GM06990 (cell line): ENCODE measurements at regions not wholly inside any gene's neighbourhood (a gene's known extent, or its start where the extent isn't known, plus 50 kb on each side); places are given as distances from the start of the nearest gene placed in this dataset.

Experiments
- DNase-seq: peaks from one replicate; pipeline ENCODE4 v3.0.0-alpha.2; 2011; ENCODE audit not compliant: insufficient read length; ENCODE audit errors: extremely low read depth
- H3K27me3 ChIP-seq: replicated peaks from 2 replicates; pipeline ENCODE4 v1.6.0; 2011; ENCODE audit warnings: low read length; ENCODE audit not compliant: control insufficient read depth, insufficient read depth
- H3K36me3 ChIP-seq: 2 replicates; pipeline ENCODE4 v1.5.1; 2011; ENCODE audit warnings: low read length; ENCODE audit not compliant: control insufficient read depth, insufficient read depth
- H3K4me3 ChIP-seq: replicated peaks from 2 replicates; pipeline ENCODE4 v1.5.1; 2011; ENCODE audit warnings: low read depth, mild to moderate bottlenecking, control low read depth, low read length
- TF ChIP-seq, protein P1 (sequence below): IDR thresholded peaks from 2 replicates; pipeline ENCODE4 v1.5.1; 2011; ENCODE audit warnings: low read length, control low read depth, mild to moderate bottlenecking, inconsistent platforms; ENCODE audit not compliant: insufficient read depth, poor library complexity, severe bottlenecking

- no peaks in the 10 kb centered on the region for H3K36me3 ChIP-seq
- H3K4me3 ChIP-seq, result no peak overlapping the region
- TF ChIP-seq, protein P1, sequence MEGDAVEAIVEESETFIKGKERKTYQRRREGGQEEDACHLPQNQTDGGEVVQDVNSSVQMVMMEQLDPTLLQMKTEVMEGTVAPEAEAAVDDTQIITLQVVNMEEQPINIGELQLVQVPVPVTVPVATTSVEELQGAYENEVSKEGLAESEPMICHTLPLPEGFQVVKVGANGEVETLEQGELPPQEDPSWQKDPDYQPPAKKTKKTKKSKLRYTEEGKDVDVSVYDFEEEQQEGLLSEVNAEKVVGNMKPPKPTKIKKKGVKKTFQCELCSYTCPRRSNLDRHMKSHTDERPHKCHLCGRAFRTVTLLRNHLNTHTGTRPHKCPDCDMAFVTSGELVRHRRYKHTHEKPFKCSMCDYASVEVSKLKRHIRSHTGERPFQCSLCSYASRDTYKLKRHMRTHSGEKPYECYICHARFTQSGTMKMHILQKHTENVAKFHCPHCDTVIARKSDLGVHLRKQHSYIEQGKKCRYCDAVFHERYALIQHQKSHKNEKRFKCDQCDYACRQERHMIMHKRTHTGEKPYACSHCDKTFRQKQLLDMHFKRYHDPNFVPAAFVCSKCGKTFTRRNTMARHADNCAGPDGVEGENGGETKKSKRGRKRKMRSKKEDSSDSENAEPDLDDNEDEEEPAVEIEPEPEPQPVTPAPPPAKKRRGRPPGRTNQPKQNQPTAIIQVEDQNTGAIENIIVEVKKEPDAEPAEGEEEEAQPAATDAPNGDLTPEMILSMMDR, result no peak
- H3K27me3 ChIP-seq, result no peaks in the 10 kb centered on the region
- DNase-seq, result no peak
Observed at GRCh38 chr1:190762325-190762724, 284.7 kb upstream of the BRINP3 start.

GRCh38 chr1:190792873-190793272 lies 315.2 kb upstream of the BRINP3 start:
- no peaks in the 10 kb centered on the region for H3K36me3 ChIP-seq
- TF ChIP-seq, protein P1, result no peak
- no peak for DNase-seq
- no peaks in the 10 kb centered on the region for H3K27me3 ChIP-seq
- H3K4me3 ChIP-seq, result no peak overlapping the region

- TF ChIP-seq, protein P1, result no peak
- Histone ChIP-seq H3K36me3 (no peaks in the 10 kb centered on the region), H3K4me3 (no peak overlapping the region), H3K27me3 (no peaks in the 10 kb centered on the region)
- no peak for DNase-seq
Observed at GRCh38 chr1:190807629-190808028, 330.0 kb upstream of the BRINP3 start.

- DNase-seq, result no peak
- Histone ChIP-seq H3K36me3 (no peaks in the 10 kb centered on the region), H3K4me3 (no peak overlapping the region), H3K27me3 (no peaks in the 10 kb centered on the region)
- TF ChIP-seq, protein P1, result no peak
Observed at GRCh38 chr1:190808035-190808434, 330.4 kb upstream of the BRINP3 start.

DNA sequence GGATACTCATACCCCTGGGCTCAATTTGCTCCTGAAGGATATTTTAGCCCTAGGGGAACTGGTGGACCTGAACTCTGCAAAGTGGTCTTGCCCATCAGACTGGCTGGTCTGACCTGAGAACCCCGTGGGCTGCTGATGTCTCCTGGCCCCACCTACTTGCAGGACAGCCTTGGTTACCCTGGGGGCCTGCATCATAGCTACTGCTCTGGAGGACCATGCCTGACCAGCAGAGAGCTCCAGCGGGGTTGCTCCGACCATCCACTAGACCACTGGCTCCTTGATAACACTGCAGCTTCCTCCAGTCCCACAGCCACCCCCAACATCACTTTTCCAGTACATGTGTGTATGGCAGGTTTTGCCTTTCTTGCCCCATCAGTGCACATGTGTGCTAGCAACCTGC lies 331.6 kb upstream of the BRINP3 start:
- Histone ChIP-seq H3K36me3 (no peaks in the 10 kb centered on the region), H3K27me3 (no peaks in the 10 kb centered on the region), H3K4me3 (no peak overlapping the region)
- TF ChIP-seq, protein P1, result no peak
- no peak for DNase-seq

DNA sequence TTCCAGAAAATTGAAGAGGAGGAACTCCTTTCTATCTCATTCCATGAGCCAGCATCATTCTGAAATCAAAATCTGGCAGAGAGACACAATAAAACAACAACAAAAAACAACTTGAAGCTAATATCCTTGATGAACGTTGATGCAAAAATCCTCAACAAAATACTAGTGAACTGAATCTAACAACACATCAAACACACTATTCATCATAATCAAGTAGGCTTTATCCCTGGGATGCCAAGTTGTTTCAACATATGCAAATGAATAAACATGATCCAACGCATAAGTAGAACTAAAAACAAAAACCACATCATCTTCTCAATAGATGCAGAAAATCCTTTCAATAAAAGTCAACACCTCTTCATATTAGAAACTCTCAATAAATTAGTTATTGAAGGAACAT lies 335.3 kb upstream of the BRINP3 start:
- TF ChIP-seq, protein P1, result no peak
- Histone ChIP-seq H3K4me3 (no peak overlapping the region), H3K36me3 (no peaks in the 10 kb centered on the region), H3K27me3 (no peaks in the 10 kb centered on the region)
- DNase-seq, result no peak
